GM23338 (cell line): ENCODE measurements at regions not wholly inside any gene's neighbourhood (a gene's known extent, or its start where the extent isn't known, plus 50 kb on each side); places are given as distances from the start of the nearest gene placed in this dataset.

Experiments used
- CREB1 ChIP-seq: fragments of 250-450 bp; sonication (Bioruptor Pico); IDR thresholded peaks from 2 replicates; pipeline ENCODE4 v1.5.0; 2020; ENCODE audit warnings: low read depth, mild to moderate bottlenecking, moderate library complexity
- EZH2phosphoT487 ChIP-seq: fragments of 200-600 bp; sonication (generic); IDR thresholded peaks from one replicate; pipeline ENCODE4 v1.8.1; 2018; ENCODE audit warnings: antibody characterized with exemption; ENCODE audit not compliant: unreplicated experiment
- NANOG ChIP-seq: IDR thresholded peaks from 2 replicates; pipeline ENCODE4 v1.6.1; 2016; ENCODE audit warnings: antibody characterized with exemption, borderline replicate concordance
- POLR2AphosphoS5 ChIP-seq: IDR thresholded peaks from 2 replicates; pipeline ENCODE4 v1.6.1; 2016; ENCODE audit warnings: antibody characterized with exemption, low read depth
- TF ChIP-seq, protein P1 (sequence below), 2 experiments: fragments of 200-600 bp in 1 of 2; sonication (generic) in 1 of 2; conservative IDR thresholded peaks; 2 replicates each; pipeline versions ENCODE4 v1.5.1 to v1.6.1; 2016 to 2017; ENCODE audit warnings: antibody characterized with exemption in 2 of 2, low read depth in 2 of 2, mild to moderate bottlenecking in 2 of 2, moderate library complexity in 1 of 2
- TF ChIP-seq, protein P2 (sequence below): IDR thresholded peaks from one replicate; pipeline ENCODE4 v1.6.1; 2018; ENCODE audit warnings: antibody characterized with exemption; ENCODE audit not compliant: unreplicated experiment

DNA sequence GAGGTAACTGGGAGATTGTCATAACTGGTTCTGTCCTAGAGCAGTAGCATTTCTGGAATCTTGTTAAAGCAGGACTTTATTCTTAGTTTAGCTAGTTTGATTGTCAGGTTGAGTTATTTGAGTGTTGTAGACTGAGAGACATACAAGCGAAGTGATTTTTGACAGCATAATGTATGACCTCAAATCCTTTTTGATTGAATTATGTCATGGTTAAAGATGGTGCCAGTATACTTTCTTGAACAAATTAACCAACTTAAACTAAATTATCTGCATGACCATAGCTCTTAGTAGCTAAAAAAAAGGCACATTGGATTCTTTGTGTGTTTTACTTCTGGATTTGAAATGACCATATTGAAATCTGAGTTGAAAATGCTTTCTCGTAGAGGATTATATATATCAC lies 626.6 kb downstream of the TMTC2 start:
- TF ChIP-seq, protein P1, sequence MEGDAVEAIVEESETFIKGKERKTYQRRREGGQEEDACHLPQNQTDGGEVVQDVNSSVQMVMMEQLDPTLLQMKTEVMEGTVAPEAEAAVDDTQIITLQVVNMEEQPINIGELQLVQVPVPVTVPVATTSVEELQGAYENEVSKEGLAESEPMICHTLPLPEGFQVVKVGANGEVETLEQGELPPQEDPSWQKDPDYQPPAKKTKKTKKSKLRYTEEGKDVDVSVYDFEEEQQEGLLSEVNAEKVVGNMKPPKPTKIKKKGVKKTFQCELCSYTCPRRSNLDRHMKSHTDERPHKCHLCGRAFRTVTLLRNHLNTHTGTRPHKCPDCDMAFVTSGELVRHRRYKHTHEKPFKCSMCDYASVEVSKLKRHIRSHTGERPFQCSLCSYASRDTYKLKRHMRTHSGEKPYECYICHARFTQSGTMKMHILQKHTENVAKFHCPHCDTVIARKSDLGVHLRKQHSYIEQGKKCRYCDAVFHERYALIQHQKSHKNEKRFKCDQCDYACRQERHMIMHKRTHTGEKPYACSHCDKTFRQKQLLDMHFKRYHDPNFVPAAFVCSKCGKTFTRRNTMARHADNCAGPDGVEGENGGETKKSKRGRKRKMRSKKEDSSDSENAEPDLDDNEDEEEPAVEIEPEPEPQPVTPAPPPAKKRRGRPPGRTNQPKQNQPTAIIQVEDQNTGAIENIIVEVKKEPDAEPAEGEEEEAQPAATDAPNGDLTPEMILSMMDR (conservative IDR thresholded peaks at IDR 0.05; ENCODE audit: low read depth in 2 of 2), result no peak
- TF ChIP-seq POLR2AphosphoS5 (no peak), NANOG (no peak), CREB1 (CRISPR knock-in tag) (no peak), EZH2phosphoT487 (no peak)
- TF ChIP-seq, protein P2, sequence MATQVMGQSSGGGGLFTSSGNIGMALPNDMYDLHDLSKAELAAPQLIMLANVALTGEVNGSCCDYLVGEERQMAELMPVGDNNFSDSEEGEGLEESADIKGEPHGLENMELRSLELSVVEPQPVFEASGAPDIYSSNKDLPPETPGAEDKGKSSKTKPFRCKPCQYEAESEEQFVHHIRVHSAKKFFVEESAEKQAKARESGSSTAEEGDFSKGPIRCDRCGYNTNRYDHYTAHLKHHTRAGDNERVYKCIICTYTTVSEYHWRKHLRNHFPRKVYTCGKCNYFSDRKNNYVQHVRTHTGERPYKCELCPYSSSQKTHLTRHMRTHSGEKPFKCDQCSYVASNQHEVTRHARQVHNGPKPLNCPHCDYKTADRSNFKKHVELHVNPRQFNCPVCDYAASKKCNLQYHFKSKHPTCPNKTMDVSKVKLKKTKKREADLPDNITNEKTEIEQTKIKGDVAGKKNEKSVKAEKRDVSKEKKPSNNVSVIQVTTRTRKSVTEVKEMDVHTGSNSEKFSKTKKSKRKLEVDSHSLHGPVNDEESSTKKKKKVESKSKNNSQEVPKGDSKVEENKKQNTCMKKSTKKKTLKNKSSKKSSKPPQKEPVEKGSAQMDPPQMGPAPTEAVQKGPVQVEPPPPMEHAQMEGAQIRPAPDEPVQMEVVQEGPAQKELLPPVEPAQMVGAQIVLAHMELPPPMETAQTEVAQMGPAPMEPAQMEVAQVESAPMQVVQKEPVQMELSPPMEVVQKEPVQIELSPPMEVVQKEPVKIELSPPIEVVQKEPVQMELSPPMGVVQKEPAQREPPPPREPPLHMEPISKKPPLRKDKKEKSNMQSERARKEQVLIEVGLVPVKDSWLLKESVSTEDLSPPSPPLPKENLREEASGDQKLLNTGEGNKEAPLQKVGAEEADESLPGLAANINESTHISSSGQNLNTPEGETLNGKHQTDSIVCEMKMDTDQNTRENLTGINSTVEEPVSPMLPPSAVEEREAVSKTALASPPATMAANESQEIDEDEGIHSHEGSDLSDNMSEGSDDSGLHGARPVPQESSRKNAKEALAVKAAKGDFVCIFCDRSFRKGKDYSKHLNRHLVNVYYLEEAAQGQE, result no peak
